ENCODE measurements at regions not wholly inside any gene's neighbourhood (a gene's known extent, or its start where the extent isn't known, plus 50 kb on each side); places are given as distances from the start of the nearest gene placed in this dataset.

- no peaks in the 10 kb centered on the region for H3K27me3 ChIP-seq
- H3K27ac ChIP-seq = no peak overlapping the region
- TF ChIP-seq POLR2A (IDR thresholded peaks at IDR 0.05) = no peak
- no peak for TF ChIP-seq CTCF (IDR thresholded peaks at IDR 0.05)
- TF ChIP-seq POLR2AphosphoS5 (IDR thresholded peaks at IDR 0.05) = no peak
- TF ChIP-seq EP300 (IDR thresholded peaks at IDR 0.05) = no peak
- no peaks in the 10 kb centered on the region for H3K4me1 ChIP-seq
- H3K9me3 ChIP-seq = no peaks in the 10 kb centered on the region
- H3K36me3 ChIP-seq = no peaks in the 10 kb centered on the region
- ATAC-seq = no peak
- 52 to 54% methylated on average over 4 of the region's 4 CpGs for WGBS, 2 donors (ENCODE audit: low coverage in 1 of 2)
- H3K4me3 ChIP-seq = no peak overlapping the region
Observed at GRCh38 chr20:40156600-40157317, 532.3 kb downstream of the MAFB start.

GRCh38 chr20:40154514-40154913, 534.5 kb downstream of the MAFB start:
- H3K36me3 ChIP-seq = no peaks in the 10 kb centered on the region
- no peak for TF ChIP-seq POLR2A (IDR thresholded peaks at IDR 0.05)
- no peak for TF ChIP-seq POLR2AphosphoS5 (IDR thresholded peaks at IDR 0.05)
- TF ChIP-seq CTCF (IDR thresholded peaks at IDR 0.05) = no peak
- TF ChIP-seq EP300 (IDR thresholded peaks at IDR 0.05) = no peak
- ATAC-seq = no peak
- no peaks in the 10 kb centered on the region for H3K9me3 ChIP-seq
- no peak overlapping the region for H3K4me3 ChIP-seq
- H3K27me3 ChIP-seq = no peaks in the 10 kb centered on the region
- WGBS, 2 donors (ENCODE audit: low coverage in 1 of 2) = 63 to 86% methylated on average over 1 to 2 of the region's 2 CpGs
- H3K27ac ChIP-seq = no peak overlapping the region
- no peaks in the 10 kb centered on the region for H3K4me1 ChIP-seq

GRCh38 chr20:40148886-40149285, 540.1 kb downstream of the MAFB start:
- no peak for TF ChIP-seq CTCF (IDR thresholded peaks at IDR 0.05)
- no peak for TF ChIP-seq EP300 (IDR thresholded peaks at IDR 0.05)
- no peak for TF ChIP-seq POLR2AphosphoS5 (IDR thresholded peaks at IDR 0.05)
- Histone ChIP-seq H3K27ac (no peak overlapping the region), H3K4me1 (no peaks in the 10 kb centered on the region), H3K36me3 (no peaks in the 10 kb centered on the region), H3K4me3 (no peak overlapping the region), H3K9me3 (no peaks in the 10 kb centered on the region), H3K27me3 (no peaks in the 10 kb centered on the region)
- WGBS, 2 donors (ENCODE audit: low coverage in 1 of 2) = 53 to 69% methylated on average over 6 to 7 of the region's 7 CpGs
- no peak for ATAC-seq

- no peaks in the 10 kb centered on the region for H3K27me3 ChIP-seq
- H3K36me3 ChIP-seq = no peaks in the 10 kb centered on the region
- no peak for ATAC-seq
- H3K9me3 ChIP-seq = no peaks in the 10 kb centered on the region
- no peaks in the 10 kb centered on the region for H3K4me1 ChIP-seq
- H3K4me3 ChIP-seq = no peak overlapping the region
- H3K27ac ChIP-seq = no peak overlapping the region
- TF ChIP-seq EP300 (IDR thresholded peaks at IDR 0.05) = no peak
- TF ChIP-seq POLR2AphosphoS5 (IDR thresholded peaks at IDR 0.05) = no peak
- TF ChIP-seq POLR2A (IDR thresholded peaks at IDR 0.05) = no peak
- TF ChIP-seq CTCF (IDR thresholded peaks at IDR 0.05) = no peak
Observed at GRCh38 chr20:40146071-40146470, 543.0 kb downstream of the MAFB start.

- Histone ChIP-seq H3K4me1 (no peaks in the 10 kb centered on the region), H3K27ac (no peak overlapping the region), H3K36me3 (no peaks in the 10 kb centered on the region), H3K9me3 (no peaks in the 10 kb centered on the region), H3K27me3 (no peaks in the 10 kb centered on the region), H3K4me3 (no peak overlapping the region)
- no peak for TF ChIP-seq CTCF (IDR thresholded peaks at IDR 0.05)
- no peak for TF ChIP-seq POLR2A (IDR thresholded peaks at IDR 0.05)
- TF ChIP-seq POLR2AphosphoS5 (IDR thresholded peaks at IDR 0.05) = no peak
- no peak for TF ChIP-seq EP300 (IDR thresholded peaks at IDR 0.05)
- ATAC-seq = no peak
- 79 to 93% methylated on average over 3 to 4 of the region's 4 CpGs for WGBS, 2 donors (ENCODE audit: low coverage in 1 of 2)
Observed at GRCh38 chr20:40144581-40144980, 544.5 kb downstream of the MAFB start.
